IPS-15b (cell line): ENCODE measurements at regions not wholly inside any gene's neighbourhood (a gene's known extent, or its start where the extent isn't known, plus 50 kb on each side); places are given as distances from the start of the nearest gene placed in this dataset.

ENCODE experiments used
- H3K27me3 ChIP-seq: one replicate; pipeline ENCODE4 v1.6.1; 2013; ENCODE audit warnings: low read length; ENCODE audit not compliant: control insufficient read depth, insufficient read depth
- H3K36me3 ChIP-seq: one replicate; pipeline ENCODE4 v1.6.1; 2013; ENCODE audit warnings: low read length; ENCODE audit not compliant: control insufficient read depth, insufficient read depth
- H3K4me1 ChIP-seq: one replicate; pipeline ENCODE4 v1.6.1; 2013; ENCODE audit warnings: mild to moderate bottlenecking, low read length; ENCODE audit not compliant: control insufficient read depth, insufficient read depth
- H3K4me3 ChIP-seq: one replicate; pipeline ENCODE4 v1.5.1; 2013; ENCODE audit warnings: low read depth, low read length
- H3K9ac ChIP-seq: one replicate; pipeline ENCODE4 v1.6.1; 2013; ENCODE audit warnings: low read depth, mild to moderate bottlenecking, low read length
- H3K9me3 ChIP-seq: one replicate; pipeline ENCODE4 v1.6.1; 2013; ENCODE audit warnings: mild to moderate bottlenecking, low read length; ENCODE audit not compliant: control insufficient read depth, insufficient read depth

GRCh38 chr2:176508984-176509740, 239.9 kb downstream of the MTX2 start:
- H3K36me3 ChIP-seq: no peaks in the 10 kb centered on the region
- no peaks in the 10 kb centered on the region for H3K4me1 ChIP-seq
- H3K4me3 ChIP-seq: no peak overlapping the region
- H3K9me3 ChIP-seq: no peaks in the 10 kb centered on the region
- no peak overlapping the region for H3K9ac ChIP-seq
- no peaks in the 10 kb centered on the region for H3K27me3 ChIP-seq

- no peak overlapping the region for H3K9ac ChIP-seq
- no peaks in the 10 kb centered on the region for H3K36me3 ChIP-seq
- H3K4me1 ChIP-seq: no peaks in the 10 kb centered on the region
- no peaks in the 10 kb centered on the region for H3K9me3 ChIP-seq
- H3K4me3 ChIP-seq: no peak overlapping the region
- H3K27me3 ChIP-seq: peaks cover 30% of the 10 kb centered on the region
These were observed 245.0 kb downstream of the MTX2 start for GRCh38 chr2:176514276-176514675.

GRCh38 chr2:176514805-176515500, 245.7 kb downstream of the MTX2 start:
- H3K9ac ChIP-seq: no peak overlapping the region
- H3K27me3 ChIP-seq: peaks cover 36% of the 10 kb centered on the region
- no peaks in the 10 kb centered on the region for H3K9me3 ChIP-seq
- H3K4me3 ChIP-seq: no peak overlapping the region
- no peaks in the 10 kb centered on the region for H3K36me3 ChIP-seq
- H3K4me1 ChIP-seq: no peaks in the 10 kb centered on the region

GRCh38 chr2:176516051-176516602, 246.9 kb downstream of the MTX2 start:
- no peaks in the 10 kb centered on the region for H3K4me1 ChIP-seq
- H3K9ac ChIP-seq: no peak overlapping the region
- H3K36me3 ChIP-seq: no peaks in the 10 kb centered on the region
- H3K9me3 ChIP-seq: no peaks in the 10 kb centered on the region
- peaks cover 48% of the 10 kb centered on the region for H3K27me3 ChIP-seq
- H3K4me3 ChIP-seq: no peak overlapping the region

GRCh38 chr2:176518823-176519222, 249.6 kb downstream of the MTX2 start:
- Histone ChIP-seq H3K9ac (no peak overlapping the region), H3K4me1 (no peaks in the 10 kb centered on the region), H3K9me3 (no peaks in the 10 kb centered on the region), H3K4me3 (no peak overlapping the region), H3K36me3 (no peaks in the 10 kb centered on the region), H3K27me3 (peaks cover 65% of the 10 kb centered on the region)

- H3K9ac ChIP-seq: no peak overlapping the region
- no peaks in the 10 kb centered on the region for H3K9me3 ChIP-seq
- no peaks in the 10 kb centered on the region for H3K4me1 ChIP-seq
- H3K27me3 ChIP-seq: peaks cover 56% of the 10 kb centered on the region
- H3K36me3 ChIP-seq: no peaks in the 10 kb centered on the region
- no peak overlapping the region for H3K4me3 ChIP-seq
These were observed 252.8 kb downstream of the MTX2 start for GRCh38 chr2:176521878-176522670.

GRCh38 chr2:176525086-176525485, 255.8 kb downstream of the MTX2 start:
- no peaks in the 10 kb centered on the region for H3K36me3 ChIP-seq
- no peak overlapping the region for H3K4me3 ChIP-seq
- H3K27me3 ChIP-seq: peaks cover 30% of the 10 kb centered on the region
- no peaks in the 10 kb centered on the region for H3K9me3 ChIP-seq
- H3K4me1 ChIP-seq: no peaks in the 10 kb centered on the region
- H3K9ac ChIP-seq: no peak overlapping the region

- Histone ChIP-seq H3K4me3 (no peak overlapping the region), H3K36me3 (no peaks in the 10 kb centered on the region), H3K27me3 (peaks cover 14% of the 10 kb centered on the region), H3K9ac (no peak overlapping the region), H3K4me1 (no peaks in the 10 kb centered on the region), H3K9me3 (no peaks in the 10 kb centered on the region)
These were observed 258.0 kb downstream of the MTX2 start for GRCh38 chr2:176526995-176527901.

- Histone ChIP-seq H3K9me3 (no peaks in the 10 kb centered on the region), H3K36me3 (no peaks in the 10 kb centered on the region), H3K4me3 (no peak overlapping the region), H3K4me1 (no peaks in the 10 kb centered on the region), H3K9ac (no peak overlapping the region), H3K27me3 (peaks cover 5% of the 10 kb centered on the region)
These were observed 262.4 kb downstream of the MTX2 start for GRCh38 chr2:176531608-176532007.

- no peaks in the 10 kb centered on the region for H3K4me1 ChIP-seq
- no peaks in the 10 kb centered on the region for H3K9me3 ChIP-seq
- H3K9ac ChIP-seq: no peak overlapping the region
- H3K27me3 ChIP-seq: peaks cover 5% of the 10 kb centered on the region
- no peaks in the 10 kb centered on the region for H3K36me3 ChIP-seq
- H3K4me3 ChIP-seq: no peak overlapping the region
These were observed 264.4 kb downstream of the MTX2 start for GRCh38 chr2:176533505-176534193.
